Psoas muscle (tissue), 7 donors: ENCODE measurements at regions not wholly inside any gene's neighbourhood (a gene's known extent, or its start where the extent isn't known, plus 50 kb on each side); places are given as distances from the start of the nearest gene placed in this dataset.

Experiments
- ATAC-seq, 4 donors: fragments of 200-7000 bp; cut with Tn5 transposase; one replicate each; pipeline ENCODE4 v1.9.1; 2020; ENCODE audit warnings: moderate library complexity in 3 of 4, mild to moderate bottlenecking in 2 of 4
- DNase-seq, 2 donors: peaks; one replicate each; pipeline ENCODE4 v3.0.0-alpha.2; 2020
- H3K27ac ChIP-seq: fragments of 200-600 bp; one replicate; pipeline ENCODE4 v1.8.0; 2022
- H3K27me3 ChIP-seq, 3 donors: fragments of 200-600 bp in 1 of 3; one replicate each; pipeline versions ENCODE4 v1.6.1 to v1.8.0; 2013 to 2022; ENCODE audit warnings: low read length in 2 of 3, mild to moderate bottlenecking in 2 of 3, moderate library complexity in 1 of 3; ENCODE audit not compliant: insufficient read depth in 3 of 3
- H3K36me3 ChIP-seq, 2 donors: fragments of 200-600 bp in 1 of 2; one replicate each; pipeline versions ENCODE4 v1.6.1 to v1.8.0; 2013 to 2022; ENCODE audit warnings: low read depth in 1 of 2, mild to moderate bottlenecking in 1 of 2, moderate library complexity in 1 of 2; ENCODE audit not compliant: insufficient read depth in 1 of 2
- H3K4me1 ChIP-seq: fragments of 200-600 bp; one replicate; pipeline ENCODE4 v1.8.0; 2022
- H3K4me3 ChIP-seq: fragments of 200-600 bp; one replicate; pipeline ENCODE4 v1.8.0; 2022; ENCODE audit warnings: mild to moderate bottlenecking
- H3K9me3 ChIP-seq: fragments of 200-600 bp; one replicate; pipeline ENCODE4 v1.8.0; 2022
- WGBS, 3 donors: extraction: QIAGEN DNeasy Blood & Tissue Kit; methylation state at CpG; one replicate each; pipeline versions ENCODE4 v1.1.6 to v1.1.7; 2013; 5-methylcytosine and 5-hydroxymethylcytosine counted together
- intact Hi-C, 2 donors: fragments of 100-400 bp; cut with DNase I; formaldehyde crosslinking; loops; one replicate each; pipeline versions ENCODE4 v1.11.0 to v1.14.2; 2022
- TF ChIP-seq, protein P1 (sequence below): fragments of 200-600 bp; IDR thresholded peaks from one replicate; pipeline ENCODE4 v1.8.0; 2022; ENCODE audit warnings: antibody characterized with exemption
- donor health status: healthy with polysubstance abuse.
- donor health status: DM: no; HTN: no; CAD: no; lungs with moderate emphysema.
- donor health status: Bipolar disorder and iron deficiency.
- donor health status: healthy.
- donor health status: DM: yes; HTN: yes; CAD: no.
- donor health status: DM: no; HTN: no; CAD: no.
- donor health status: DM: yes; HTN: yes; CAD: no.

DNA sequence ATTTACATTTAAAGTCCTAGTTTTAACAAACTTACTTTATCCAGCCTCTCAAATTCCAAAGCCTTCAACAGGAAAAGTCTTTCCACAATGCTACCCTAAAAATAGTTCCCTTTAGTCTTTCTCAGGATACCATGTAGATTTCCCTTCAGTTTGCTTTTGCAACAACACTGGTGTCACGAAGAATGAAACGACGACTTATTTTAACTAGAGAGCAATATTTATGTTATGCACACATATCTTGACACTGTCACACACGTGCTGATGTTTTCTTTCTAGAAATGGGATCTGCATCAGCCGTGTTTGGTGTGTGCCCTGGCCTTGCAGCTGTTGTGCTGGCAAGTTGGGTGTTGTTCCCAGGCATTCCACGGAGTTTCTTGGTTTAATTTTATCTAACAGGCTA lies 75.5 kb downstream of the SIPA1L2 start:
- Histone ChIP-seq H3K36me3 (no peaks in the 10 kb centered on the region), H3K4me3 (peak overlapping the region; percentile 24), H3K4me1 (peaks cover 53% of the 10 kb centered on the region), H3K9me3 (no peaks in the 10 kb centered on the region), H3K27me3 (no peaks in the 10 kb centered on the region), H3K27ac (peak overlapping the region; percentile 67)
- DNase-seq (no peak), ATAC-seq (peak in 3 of 4 donors; percentile 35 to 62 (median 44))
- TF ChIP-seq, protein P1, sequence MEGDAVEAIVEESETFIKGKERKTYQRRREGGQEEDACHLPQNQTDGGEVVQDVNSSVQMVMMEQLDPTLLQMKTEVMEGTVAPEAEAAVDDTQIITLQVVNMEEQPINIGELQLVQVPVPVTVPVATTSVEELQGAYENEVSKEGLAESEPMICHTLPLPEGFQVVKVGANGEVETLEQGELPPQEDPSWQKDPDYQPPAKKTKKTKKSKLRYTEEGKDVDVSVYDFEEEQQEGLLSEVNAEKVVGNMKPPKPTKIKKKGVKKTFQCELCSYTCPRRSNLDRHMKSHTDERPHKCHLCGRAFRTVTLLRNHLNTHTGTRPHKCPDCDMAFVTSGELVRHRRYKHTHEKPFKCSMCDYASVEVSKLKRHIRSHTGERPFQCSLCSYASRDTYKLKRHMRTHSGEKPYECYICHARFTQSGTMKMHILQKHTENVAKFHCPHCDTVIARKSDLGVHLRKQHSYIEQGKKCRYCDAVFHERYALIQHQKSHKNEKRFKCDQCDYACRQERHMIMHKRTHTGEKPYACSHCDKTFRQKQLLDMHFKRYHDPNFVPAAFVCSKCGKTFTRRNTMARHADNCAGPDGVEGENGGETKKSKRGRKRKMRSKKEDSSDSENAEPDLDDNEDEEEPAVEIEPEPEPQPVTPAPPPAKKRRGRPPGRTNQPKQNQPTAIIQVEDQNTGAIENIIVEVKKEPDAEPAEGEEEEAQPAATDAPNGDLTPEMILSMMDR, result no peak
- WGBS, 3 donors, result 8 to 13% (median 12%) methylated on average over 6 of the region's 6 CpGs
- intact Hi-C loops, result loop anchor here in 1 of 2 donors (5.0 kb wide), 1 partner anchor 73 kb away; no protein-coding TSS in a partner anchor

DNA sequence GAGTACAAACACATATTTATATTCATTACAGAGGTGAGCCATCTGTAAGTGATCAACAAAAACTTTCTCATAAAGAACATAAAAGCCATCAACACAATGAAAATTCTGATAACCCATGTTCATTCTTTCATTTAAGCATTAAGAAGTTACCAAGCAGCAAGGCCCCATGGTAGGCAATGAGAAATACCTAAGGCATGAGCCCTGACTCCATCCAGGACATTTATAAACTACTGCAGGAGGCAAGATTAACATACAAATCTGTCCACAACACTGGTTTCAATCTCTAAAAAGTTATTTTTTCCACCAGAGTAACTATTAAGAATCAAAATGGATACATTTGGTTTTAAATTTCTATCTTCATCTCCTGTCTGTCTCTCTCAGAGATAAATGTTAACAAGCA lies 76.1 kb downstream of the SIPA1L2 start:
- intact Hi-C loops, result loop anchor here in 1 of 2 donors (5.0 kb wide), 1 partner anchor 73 kb away; no protein-coding TSS in a partner anchor

DNA sequence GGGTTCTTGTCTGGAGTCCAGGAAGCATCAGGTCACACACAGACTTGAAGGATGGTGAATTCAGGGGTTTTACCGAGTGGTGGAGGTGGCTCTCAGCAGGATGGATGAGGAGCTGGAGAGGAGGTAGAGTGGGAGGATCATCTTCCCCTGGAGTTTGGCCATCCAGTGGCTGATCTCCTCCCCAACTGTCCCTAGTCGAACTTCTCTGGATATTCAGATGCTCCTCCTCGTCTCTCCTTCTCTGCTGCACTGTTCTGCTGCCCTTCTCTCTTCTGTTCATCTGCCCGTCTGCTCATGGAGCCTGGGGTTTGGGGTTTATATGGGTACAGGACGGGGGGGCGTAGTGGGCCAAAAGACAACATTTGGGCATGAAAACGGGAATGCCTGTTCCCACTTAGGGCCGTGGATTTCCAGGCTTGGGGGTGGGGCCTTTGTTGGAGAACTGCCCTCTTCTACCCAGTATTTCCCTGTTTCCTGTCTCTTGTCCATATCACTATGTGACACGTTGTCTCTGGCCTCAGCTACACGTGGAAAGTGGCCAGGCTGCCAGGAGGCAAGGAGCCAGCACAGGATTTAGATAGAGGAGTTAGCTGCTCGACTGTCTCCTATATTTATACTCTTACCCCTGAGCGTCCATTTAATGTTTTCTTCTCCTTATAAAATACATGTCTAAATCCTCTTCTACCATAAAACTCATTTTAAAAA lies 76.7 kb downstream of the SIPA1L2 start:
- H3K27me3 ChIP-seq, result no peaks in the 10 kb centered on the region
- TF ChIP-seq, protein P1, result no peak
- intact Hi-C loops, result loop anchor here in 1 of 2 donors (5.0 kb wide), 1 partner anchor 74 kb away; no protein-coding TSS in a partner anchor
- H3K36me3 ChIP-seq, result no peaks in the 10 kb centered on the region
- H3K27ac ChIP-seq, result peak overlapping the region; percentile 67
- WGBS, 3 donors, result 16 to 28% (median 27%) methylated on average over 12 of the region's 12 CpGs
- DNase-seq (peak; percentile 46 to 87), ATAC-seq (peak; percentile 65 to 90 (median 79))
- H3K4me1 ChIP-seq, result peaks cover 58% of the 10 kb centered on the region
- H3K4me3 ChIP-seq, result peak overlapping the region; percentile 24
- no peaks in the 10 kb centered on the region for H3K9me3 ChIP-seq

More for the DNA sequence above, 76.1 kb downstream of the SIPA1L2 start:
- DNase-seq (no peak), ATAC-seq (peak in 2 of 4 donors; percentile 41 to 56)
- peaks cover 56% of the 10 kb centered on the region for H3K4me1 ChIP-seq
- peak overlapping the region; percentile 67 for H3K27ac ChIP-seq
- H3K27me3 ChIP-seq, result no peaks in the 10 kb centered on the region
- H3K36me3 ChIP-seq, result no peaks in the 10 kb centered on the region
- TF ChIP-seq, protein P1, result no peak
- peak overlapping the region; percentile 24 for H3K4me3 ChIP-seq
- no peaks in the 10 kb centered on the region for H3K9me3 ChIP-seq

DNA sequence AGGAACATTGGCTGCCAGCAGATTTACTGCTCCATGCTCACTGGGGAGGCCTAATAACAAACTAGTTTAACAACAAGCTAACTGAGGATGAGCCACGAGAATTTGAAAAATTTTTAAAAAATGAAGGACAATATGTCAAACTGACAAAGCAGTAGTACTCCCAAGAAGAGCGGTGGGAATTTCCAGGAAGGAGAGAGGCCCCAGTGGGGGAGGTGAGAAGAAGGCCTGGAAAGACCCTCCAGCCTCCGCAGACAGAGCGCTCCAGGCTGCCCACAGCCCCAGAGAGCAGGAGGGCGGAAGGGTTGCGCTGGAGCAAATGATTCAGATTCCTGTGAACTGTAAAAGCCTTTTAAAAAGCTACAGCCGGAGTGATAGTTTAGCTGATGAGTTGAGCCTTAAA lies 78.5 kb downstream of the SIPA1L2 start:
- DNase-seq (no peak), ATAC-seq (no peak)
- intact Hi-C loops, result loop anchor here in 1 of 2 donors (5.0 kb wide), 1 partner anchor 76 kb away; no protein-coding TSS in a partner anchor
- Histone ChIP-seq H3K36me3 (no peaks in the 10 kb centered on the region), H3K4me3 (no peak overlapping the region), H3K27me3 (no peaks in the 10 kb centered on the region), H3K9me3 (no peaks in the 10 kb centered on the region), H3K27ac (no peak overlapping the region), H3K4me1 (peaks cover 40% of the 10 kb centered on the region)
- TF ChIP-seq, protein P1, result no peak
- WGBS, 3 donors, result 88 to 92% (median 91%) methylated on average over 7 of the region's 7 CpGs
